HG02840 (cell line): ENCODE measurements at regions not wholly inside any gene's neighbourhood (a gene's known extent, or its start where the extent isn't known, plus 50 kb on each side); places are given as distances from the start of the nearest gene placed in this dataset.
A peak's percentile ranks its signal among the peaks of the same experiment; 100 is the strongest.

Source experiments
- ATAC-seq: cut with Tn5 transposase; IDR thresholded peaks from one replicate; pipeline ENCODE4 v1.9.1; 2021; ENCODE audit warnings: mild to moderate bottlenecking, moderate library complexity, moderate number of reproducible peaks; ENCODE audit not compliant: unreplicated experiment, low FRiP score

- ATAC-seq: no peak
These were observed 181.7 kb upstream of the S1PR3 start for GRCh38 chr9:88809355-88810161.

- no peak for ATAC-seq
These were observed 180.4 kb upstream of the S1PR3 start for GRCh38 chr9:88810826-88811225.

GRCh38 chr9:88811511-88811910, 179.8 kb upstream of the S1PR3 start:
- ATAC-seq: no peak

- ATAC-seq: no peak
These were observed 178.2 kb upstream of the S1PR3 start for GRCh38 chr9:88812938-88813637.

- no peak for ATAC-seq
These were observed 177.5 kb upstream of the S1PR3 start for GRCh38 chr9:88813638-88814209.

GRCh38 chr9:88814577-88814976, 176.7 kb upstream of the S1PR3 start:
- ATAC-seq: no peak

GRCh38 chr9:88816141-88816540, 175.1 kb upstream of the S1PR3 start:
- no peak for ATAC-seq

- ATAC-seq: no peak
These were observed 174.7 kb upstream of the S1PR3 start for GRCh38 chr9:88816591-88816990.

- no peak for ATAC-seq
These were observed 173.6 kb upstream of the S1PR3 start for GRCh38 chr9:88817628-88818027.

GRCh38 chr9:88818495-88819201, 172.6 kb upstream of the S1PR3 start:
- no peak for ATAC-seq

GRCh38 chr9:88819476-88819875, 171.8 kb upstream of the S1PR3 start:
- ATAC-seq: no peak

- no peak for ATAC-seq
These were observed 171.2 kb upstream of the S1PR3 start for GRCh38 chr9:88820055-88820454.

- ATAC-seq: no peak
These were observed 170.1 kb upstream of the S1PR3 start for GRCh38 chr9:88821033-88821745.

GRCh38 chr9:88821746-88822106, 169.5 kb upstream of the S1PR3 start:
- no peak for ATAC-seq

GRCh38 chr9:88824711-88825110, 166.6 kb upstream of the S1PR3 start:
- ATAC-seq: no peak

- no peak for ATAC-seq
These were observed 165.1 kb upstream of the S1PR3 start for GRCh38 chr9:88826181-88826580.

- no peak for ATAC-seq
These were observed 164.5 kb upstream of the S1PR3 start for GRCh38 chr9:88826771-88827181.

- no peak for ATAC-seq
These were observed 163.2 kb upstream of the S1PR3 start for GRCh38 chr9:88828018-88828417.

GRCh38 chr9:88828492-88828974, 162.7 kb upstream of the S1PR3 start:
- no peak for ATAC-seq

- peak; percentile 70 for ATAC-seq
These were observed 162.0 kb upstream of the S1PR3 start for GRCh38 chr9:88829276-88829675.
